H1 (cell line): ENCODE measurements at regions not wholly inside any gene's neighbourhood (a gene's known extent, or its start where the extent isn't known, plus 50 kb on each side); places are given as distances from the start of the nearest gene placed in this dataset.

Experiments used
- CTCF ChIA-PET: fragments of 300-600 bp; sonication (Branson Sonifier 250); formaldehyde crosslinking; loops from one replicate; lab custom pipeline; 2021; ENCODE audit not compliant: partially characterized antibody; lab: Charles Lee
- POLR2A ChIA-PET: fragments of 300-600 bp; sonication (Branson Sonifier 250); formaldehyde crosslinking; loops from one replicate; lab custom pipeline; 2021; ENCODE audit warnings: inconsistent platforms; ENCODE audit not compliant: partially characterized antibody; lab: Charles Lee
- DNase-seq, 2 experiments: peaks; one replicate each; pipeline versions ENCODE4 v3.0.0 to v3.0.0-alpha.2; 2010 to 2022; ENCODE audit warnings: low spot score in 2 of 2, low read depth in 1 of 2, mixed read lengths in 1 of 2
- FAIRE-seq: peaks from 2 replicates; lab custom pipeline; 2011; peaks lifted over from hg19 to GRCh38; lab: Jason Lieb, UNC
- H2AFZ ChIP-seq: 2 replicates; pipeline ENCODE4 v1.8.1; 2012; ENCODE audit warnings: low read length, inconsistent platforms
- H2AK5ac ChIP-seq: 2 replicates; pipeline ENCODE4 v1.6.1; 2013; ENCODE audit warnings: low read depth, low read length
- H2BK120ac ChIP-seq: replicated peaks from 2 replicates; pipeline ENCODE3; 2013; ENCODE audit warnings: low read depth, low read length, inconsistent platforms
- H2BK12ac ChIP-seq: 2 replicates; pipeline ENCODE4 v1.6.1; 2013; ENCODE audit warnings: low read depth, low read length
- H2BK15ac ChIP-seq: 2 replicates; pipeline ENCODE4 v1.6.1; 2013; ENCODE audit warnings: low read length
- H2BK20ac ChIP-seq: 2 replicates; pipeline ENCODE4 v1.6.1; 2013; ENCODE audit warnings: low read length
- H2BK5ac ChIP-seq: 2 replicates; pipeline ENCODE4 v1.6.1; 2013; ENCODE audit warnings: low read depth, low read length
- H3K14ac ChIP-seq: 2 replicates; pipeline ENCODE4 v1.6.1; 2013; ENCODE audit warnings: inconsistent platforms; ENCODE audit not compliant: insufficient read length
- H3K18ac ChIP-seq: 2 replicates; pipeline ENCODE4 v1.6.1; 2013; ENCODE audit warnings: low read length; ENCODE audit errors: extremely low read depth
- H3K23ac ChIP-seq: 2 replicates; pipeline ENCODE4 v1.6.1; 2013; ENCODE audit warnings: inconsistent platforms; ENCODE audit not compliant: insufficient read length
- H3K23me2 ChIP-seq: 2 replicates; pipeline ENCODE4 v1.6.1; 2013; ENCODE audit warnings: low read depth, low read length
- H3K27ac ChIP-seq: 2 replicates; pipeline ENCODE4 v1.6.1; 2011; ENCODE audit warnings: low read depth, low read length, inconsistent platforms
- H3K27me3 ChIP-seq, 4 experiments: replicated peaks in 1 of 4; 1 replicate in 1 of 4; 2 replicates in 3 of 4; pipeline versions ENCODE4 v1.6.1 to v1.8.1; 2011 to 2013; ENCODE audit warnings: low read length in 3 of 4, mild to moderate bottlenecking in 3 of 4, inconsistent platforms in 2 of 4, mixed read lengths in 2 of 4, moderate library complexity in 1 of 4; ENCODE audit not compliant: control insufficient read depth in 3 of 4, insufficient read depth in 3 of 4; ENCODE audit errors: extremely low read depth in 1 of 4
- H3K36me3 ChIP-seq, 4 experiments: 2 replicates each; pipeline versions ENCODE4 v1.6.1 to v1.8.1; 2011 to 2013; ENCODE audit warnings: mild to moderate bottlenecking in 4 of 4, low read length in 3 of 4, moderate library complexity in 2 of 4, control low read depth in 1 of 4, inconsistent platforms in 1 of 4; ENCODE audit not compliant: insufficient read depth in 4 of 4, control insufficient read depth in 2 of 4
- H3K4ac ChIP-seq: replicated peaks from 2 replicates; pipeline ENCODE3; 2013; ENCODE audit warnings: low read length, low read depth, mixed read lengths, inconsistent platforms; ENCODE audit not compliant: insufficient read length
- H3K4me1 ChIP-seq, 4 experiments: replicated peaks in 1 of 4; 1 replicate in 1 of 4; 2 replicates in 3 of 4; pipeline versions ENCODE4 v1.6.1 to v1.8.1; 2011 to 2013; ENCODE audit warnings: low read length in 3 of 4, inconsistent platforms in 2 of 4, mixed read lengths in 1 of 4; ENCODE audit not compliant: insufficient read depth in 4 of 4, control insufficient read depth in 3 of 4
- H3K4me2 ChIP-seq, 2 experiments: 2 replicates each; pipeline versions ENCODE4 v1.6.1 to v1.8.1; 2011 to 2013; ENCODE audit warnings: low read depth in 2 of 2, low read length in 2 of 2, control low read depth in 1 of 2, inconsistent platforms in 1 of 2, mild to moderate bottlenecking in 1 of 2; ENCODE audit not compliant: insufficient read depth in 1 of 2
- H3K4me3 ChIP-seq, 4 experiments: fragments of 200-600, 300-600 bp in 1 of 4; sonication (generic), shearing (Covaris generic), sonication (Bioruptor Twin) in 1 of 4; 2 replicates each; pipeline versions ENCODE4 v1.5.1 to v1.8.1; 2011 to 2016; ENCODE audit warnings: low read length in 4 of 4, low read depth in 3 of 4, control low read depth in 2 of 4, inconsistent platforms in 2 of 4, mild to moderate bottlenecking in 2 of 4, mixed read lengths in 1 of 4, moderate library complexity in 1 of 4; ENCODE audit not compliant: insufficient read depth in 2 of 4; ENCODE audit errors: extremely low read depth in 1 of 4
- H3K56ac ChIP-seq: replicated peaks from 2 replicates; pipeline ENCODE3; 2013; ENCODE audit warnings: low read depth, mild to moderate bottlenecking, mixed read lengths, low read length, inconsistent platforms; ENCODE audit not compliant: insufficient read length
- H3K79me1 ChIP-seq: 2 replicates; pipeline ENCODE4 v1.6.1; 2013; ENCODE audit warnings: low read depth, low read length, control low read depth
- H3K79me2 ChIP-seq, 2 experiments: 2 replicates each; pipeline versions ENCODE4 v1.6.1 to v1.8.1; 2012 to 2013; ENCODE audit warnings: low read length in 2 of 2, mild to moderate bottlenecking in 2 of 2, inconsistent platforms in 1 of 2; ENCODE audit not compliant: insufficient read depth in 2 of 2, control insufficient read depth in 1 of 2
- H3K9ac ChIP-seq, 4 experiments: replicated peaks in 1 of 4; 1 replicate in 1 of 4; 2 replicates in 3 of 4; pipeline versions ENCODE4 v1.6.1 to v1.8.1; 2011 to 2013; ENCODE audit warnings: low read depth in 3 of 4, low read length in 3 of 4, control low read depth in 2 of 4, mild to moderate bottlenecking in 2 of 4, moderate library complexity in 2 of 4, inconsistent platforms in 1 of 4; ENCODE audit errors: extremely low read depth in 1 of 4
- H3K9me3 ChIP-seq, 2 experiments: 2 replicates each; pipeline versions ENCODE4 v1.6.1 to v1.8.1; 2012 to 2013; ENCODE audit warnings: mild to moderate bottlenecking in 2 of 2, moderate library complexity in 2 of 2, control low read depth in 1 of 2, inconsistent platforms in 1 of 2, low read depth in 1 of 2, low read length in 1 of 2, mixed read lengths in 1 of 2; ENCODE audit not compliant: insufficient read depth in 2 of 2
- H4K20me1 ChIP-seq, 2 experiments: replicated peaks in 1 of 2; 2 replicates each; pipeline versions ENCODE3 to v1.8.1; 2011 to 2013; ENCODE audit warnings: inconsistent platforms in 2 of 2, low read length in 2 of 2, mild to moderate bottlenecking in 1 of 2; ENCODE audit not compliant: insufficient read depth in 2 of 2, control insufficient read depth in 1 of 2
- H4K5ac ChIP-seq: 2 replicates; pipeline ENCODE4 v1.6.1; 2013; ENCODE audit warnings: low read length, low read depth, mixed read lengths, inconsistent platforms; ENCODE audit not compliant: insufficient read length
- H4K8ac ChIP-seq: 2 replicates; pipeline ENCODE4 v1.8.0; 2013; ENCODE audit warnings: mild to moderate bottlenecking, moderate library complexity, low read length, inconsistent platforms; ENCODE audit not compliant: insufficient read depth; ENCODE audit errors: extremely low read depth
- H4K91ac ChIP-seq: replicated peaks from 2 replicates; pipeline ENCODE3; 2013; ENCODE audit warnings: low read length, mixed read lengths, inconsistent platforms; ENCODE audit not compliant: insufficient read length
- ATF2 ChIP-seq: IDR thresholded peaks from 2 replicates; pipeline ENCODE4 v1.6.1; 2012; ENCODE audit warnings: low read length, inconsistent platforms
- CHD1 ChIP-seq: IDR thresholded peaks from 2 replicates; pipeline ENCODE4 v1.6.1; 2012; ENCODE audit warnings: low read depth, low read length, improper control_type of control experiment
- KDM1A ChIP-seq: fragments of 200-600, 300-600 bp; sonication (generic); IDR thresholded peaks from 2 replicates; pipeline ENCODE4 v1.7.1; 2016; ENCODE audit warnings: mild to moderate bottlenecking, low read length, borderline replicate concordance
- POLR2A ChIP-seq, 2 experiments: IDR thresholded peaks; 1 replicate in 1 of 2; 2 replicates in 1 of 2; pipeline ENCODE4 v1.6.1; 2011; ENCODE audit warnings: low read depth in 2 of 2, low read length in 2 of 2, mild to moderate bottlenecking in 2 of 2; ENCODE audit errors: control extremely low read depth in 1 of 2
- POLR2AphosphoS5 ChIP-seq: IDR thresholded peaks from 2 replicates; pipeline ENCODE4 v1.6.1; 2011; ENCODE audit warnings: low read depth, low read length
- POU5F1 ChIP-seq: IDR thresholded peaks from 2 replicates; pipeline ENCODE4 v1.6.1; 2011; ENCODE audit warnings: low read depth, mild to moderate bottlenecking, low read length, moderate library complexity
- SAP30 ChIP-seq: fragments of 300-600 bp; sonication (generic); IDR thresholded peaks from 2 replicates; pipeline ENCODE4 v1.7.1; 2012; ENCODE audit warnings: low read length, moderate library complexity, mild to moderate bottlenecking, inconsistent platforms; ENCODE audit not compliant: insufficient read depth, insufficient replicate concordance
- SIN3A ChIP-seq, 2 experiments: IDR thresholded peaks in 1 of 2; conservative IDR thresholded peaks in 1 of 2; 2 replicates each; pipeline ENCODE4 v1.6.1; 2011 to 2012; ENCODE audit warnings: low read length in 2 of 2, improper control_type of control experiment in 1 of 2, low read depth in 1 of 2, mild to moderate bottlenecking in 1 of 2
- SP2 ChIP-seq: IDR thresholded peaks from 2 replicates; pipeline ENCODE4 v1.6.1; 2012; ENCODE audit warnings: mild to moderate bottlenecking, low read length, inconsistent platforms
- SP4 ChIP-seq: IDR thresholded peaks from 2 replicates; pipeline ENCODE4 v1.6.1; 2012; ENCODE audit warnings: low read length, inconsistent platforms
- WGBS, 2 experiments: shearing (Covaris generic) in 1 of 2; methylation state at CpG; one replicate each; pipeline versions ENCODE4 v1.1.6 to v1.1.7; 2013 to 2015; ENCODE audit warnings: low lambda C conversion rate in 2 of 2, mixed read lengths in 2 of 2, inconsistent platforms in 1 of 2, low coverage in 1 of 2, missing lambda C conversion rate in 1 of 2; ENCODE audit not compliant: insufficient replicate concordance in 2 of 2, insufficient coverage in 1 of 2, insufficient read length in 1 of 2; ENCODE audit errors: extremely low coverage in 1 of 2, missing lambda C conversion rate in 1 of 2; 5-methylcytosine and 5-hydroxymethylcytosine counted together

GRCh38 chr12:87804386-87804785 lies 224.8 kb downstream of the C12orf50 start:
- WGBS, 2 experiments, result 32% methylated on average over 1 of the region's 1 CpG; no CpG with 5 or more reads in 1 of the 2 experiments
- CTCF ChIA-PET, result no interaction called here
- Histone ChIP-seq H3K79me2 (no peaks in the 10 kb centered on the region), H3K18ac (no peak overlapping the region), H3K79me1 (no peaks in the 10 kb centered on the region), H4K8ac (no peak overlapping the region), H2BK12ac (no peak overlapping the region), H3K9ac (no peak overlapping the region), H4K5ac (no peak overlapping the region), H3K36me3 (no peaks in the 10 kb centered on the region), H3K9me3 (no peaks in the 10 kb centered on the region), H2BK20ac (no peak overlapping the region), H2AK5ac (no peak overlapping the region), H4K91ac (no peak overlapping the region), H2BK5ac (no peak overlapping the region), H2BK120ac (no peak overlapping the region), H3K23ac (no peak overlapping the region), H3K4me1 (no peaks in the 10 kb centered on the region), H4K20me1 (no peaks in the 10 kb centered on the region), H3K14ac (no peak overlapping the region), H3K4me3 (no peak overlapping the region), H3K4me2 (no peak overlapping the region), H3K56ac (no peak overlapping the region), H3K27ac (no peak overlapping the region), H3K23me2 (no peaks in the 10 kb centered on the region; the same call in 1 of the 2 replicates), H2BK15ac (no peak overlapping the region), H3K27me3 (no peaks in the 10 kb centered on the region), H2AFZ (no peak overlapping the region), H3K4ac (no peak overlapping the region)
- POLR2A ChIA-PET, result no interaction called here
- DNase-seq (no peak), FAIRE-seq (no peak)
- TF ChIP-seq SAP30 (no peak), POLR2AphosphoS5 (no peak), ATF2 (no peak), SP4 (no peak), POLR2A (IDR thresholded peaks at IDR 0.05; ENCODE audit: control extremely low read depth in 1 of 2, low read depth in 2 of 2, low read length in 2 of 2) (no peak), POU5F1 (no peak), CHD1 (no peak), SP2 (no peak), KDM1A (no peak), SIN3A (conservative IDR thresholded peaks at IDR 0.05 in 1 of 2, IDR thresholded peaks at IDR 0.05 in 1 of 2; ENCODE audit: low read depth in 1 of 2, low read length in 2 of 2) (no peak)
